DMS153 treated with DMSO at 0.1 percent for 48 hours (cell line): ENCODE measurements at regions not wholly inside any gene's neighbourhood (a gene's known extent, or its start where the extent isn't known, plus 50 kb on each side); places are given as distances from the start of the nearest gene placed in this dataset.

ENCODE experiments used
- DNase-seq: peaks from one replicate; lab custom pipeline; 2025; ENCODE audit not compliant: unreplicated experiment; lab: John Stamatoyannopoulos, UW

DNA sequence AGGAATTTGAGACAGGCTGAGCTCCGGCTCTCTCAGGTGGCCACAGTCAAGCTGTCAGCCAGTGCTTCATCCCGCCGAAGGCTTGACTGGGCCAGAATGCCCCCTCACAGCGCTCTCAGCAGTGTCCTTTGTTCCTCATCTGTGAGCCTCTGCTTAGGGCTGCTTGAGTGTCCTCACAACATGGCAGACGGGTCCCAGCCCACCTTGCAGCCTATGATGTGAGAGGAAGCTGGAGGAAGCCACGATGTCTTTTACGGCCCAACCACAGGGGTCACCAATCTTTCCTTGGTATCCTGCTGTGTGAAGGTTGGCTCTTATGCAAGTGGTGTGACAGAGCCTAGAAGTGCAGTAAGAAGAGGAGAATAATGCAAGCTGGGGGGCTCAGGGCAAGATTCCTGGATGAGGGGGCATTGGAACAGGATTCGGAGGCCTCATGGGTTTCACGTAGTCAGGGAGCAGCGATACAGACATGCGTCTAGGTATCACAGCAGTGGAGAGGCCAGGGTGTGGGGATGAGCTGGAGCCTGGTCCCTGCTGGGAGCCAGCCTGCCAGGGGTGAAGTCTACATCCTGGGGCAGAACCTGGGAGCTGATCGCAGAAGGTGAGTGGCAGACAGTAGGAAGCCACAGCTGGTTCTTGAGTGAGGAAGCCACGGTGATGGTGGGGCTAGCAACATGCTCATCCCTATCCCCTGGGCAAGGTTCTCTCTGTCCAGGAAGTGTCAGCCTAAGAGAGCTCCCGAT is 234.1 kb downstream of the GLI2 start:
- DNase-seq = no peak

DNA sequence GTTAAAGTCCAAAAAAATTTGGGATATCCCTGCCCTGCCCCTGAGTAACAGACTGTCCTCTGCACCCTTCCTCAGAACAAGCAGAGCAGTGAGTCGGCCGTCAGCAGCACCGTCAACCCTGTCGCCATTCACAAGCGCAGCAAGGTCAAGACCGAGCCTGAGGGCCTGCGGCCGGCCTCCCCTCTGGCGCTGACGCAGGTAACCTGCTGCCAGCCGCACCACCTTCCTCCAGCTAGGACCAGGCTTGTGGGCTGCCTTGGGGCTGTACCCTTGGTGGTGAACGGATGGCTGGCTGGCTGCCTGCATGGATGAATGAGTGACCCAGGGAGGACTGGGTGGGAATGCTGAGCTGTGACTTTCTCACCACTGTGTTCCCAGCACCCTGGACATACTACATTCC is 236.2 kb downstream of the GLI2 start:
- no peak for DNase-seq

DNA sequence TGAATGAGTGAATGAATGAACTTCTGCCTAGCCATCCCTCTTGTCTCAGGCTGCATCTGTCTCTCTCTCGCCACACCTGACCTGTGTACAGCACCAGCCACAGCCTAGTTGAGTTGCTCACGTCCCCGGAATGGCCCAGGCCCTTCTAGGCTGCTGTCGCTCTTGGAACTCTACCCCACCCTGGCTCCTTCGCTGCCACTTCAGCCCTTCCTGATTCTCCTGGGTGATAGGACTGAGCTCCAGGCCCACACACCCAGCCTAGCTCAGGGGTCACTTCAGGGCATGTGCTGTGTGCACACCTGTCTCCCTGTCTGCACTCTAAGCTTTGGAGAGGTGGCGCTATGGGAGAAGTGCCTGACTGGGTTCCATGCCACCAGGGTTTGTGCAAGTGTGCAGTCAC is 236.6 kb downstream of the GLI2 start:
- no peak for DNase-seq

DNA sequence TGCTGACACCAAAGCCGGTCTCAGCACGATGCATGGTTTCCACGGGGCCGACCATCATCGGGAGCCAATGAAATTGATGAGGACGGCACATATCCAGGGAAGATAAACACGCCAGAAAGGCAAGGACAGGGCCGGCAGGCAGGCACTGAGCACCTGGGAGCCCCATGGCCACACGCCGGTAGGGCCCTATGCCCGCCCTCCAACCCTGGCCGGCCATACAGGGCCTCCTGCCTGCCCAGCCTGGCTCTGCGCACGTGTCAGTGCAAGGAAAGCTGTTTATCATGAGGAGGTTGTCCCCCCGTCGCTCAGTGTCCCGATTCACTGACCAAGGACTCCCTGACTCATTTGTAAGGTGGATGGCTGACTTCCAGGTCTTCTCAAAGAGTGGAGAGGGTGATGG is 237.5 kb downstream of the GLI2 start:
- no peak for DNase-seq

DNA sequence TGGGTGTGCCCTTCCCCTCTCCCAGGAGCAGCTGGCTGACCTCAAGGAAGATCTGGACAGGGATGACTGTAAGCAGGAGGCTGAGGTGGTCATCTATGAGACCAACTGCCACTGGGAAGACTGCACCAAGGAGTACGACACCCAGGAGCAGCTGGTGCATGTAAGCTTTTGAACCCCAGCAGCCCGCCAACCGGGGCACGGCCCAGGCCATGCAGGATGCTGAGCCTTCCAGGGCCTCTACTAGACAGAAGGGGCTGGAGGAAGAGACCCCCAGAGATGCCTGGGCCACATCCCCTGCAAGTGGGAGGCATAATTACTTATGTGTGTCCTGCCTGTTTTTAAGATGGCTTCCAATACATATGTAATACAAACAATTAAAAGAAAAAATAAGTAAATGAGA is 239.3 kb downstream of the GLI2 start:
- DNase-seq = no peak

DNA sequence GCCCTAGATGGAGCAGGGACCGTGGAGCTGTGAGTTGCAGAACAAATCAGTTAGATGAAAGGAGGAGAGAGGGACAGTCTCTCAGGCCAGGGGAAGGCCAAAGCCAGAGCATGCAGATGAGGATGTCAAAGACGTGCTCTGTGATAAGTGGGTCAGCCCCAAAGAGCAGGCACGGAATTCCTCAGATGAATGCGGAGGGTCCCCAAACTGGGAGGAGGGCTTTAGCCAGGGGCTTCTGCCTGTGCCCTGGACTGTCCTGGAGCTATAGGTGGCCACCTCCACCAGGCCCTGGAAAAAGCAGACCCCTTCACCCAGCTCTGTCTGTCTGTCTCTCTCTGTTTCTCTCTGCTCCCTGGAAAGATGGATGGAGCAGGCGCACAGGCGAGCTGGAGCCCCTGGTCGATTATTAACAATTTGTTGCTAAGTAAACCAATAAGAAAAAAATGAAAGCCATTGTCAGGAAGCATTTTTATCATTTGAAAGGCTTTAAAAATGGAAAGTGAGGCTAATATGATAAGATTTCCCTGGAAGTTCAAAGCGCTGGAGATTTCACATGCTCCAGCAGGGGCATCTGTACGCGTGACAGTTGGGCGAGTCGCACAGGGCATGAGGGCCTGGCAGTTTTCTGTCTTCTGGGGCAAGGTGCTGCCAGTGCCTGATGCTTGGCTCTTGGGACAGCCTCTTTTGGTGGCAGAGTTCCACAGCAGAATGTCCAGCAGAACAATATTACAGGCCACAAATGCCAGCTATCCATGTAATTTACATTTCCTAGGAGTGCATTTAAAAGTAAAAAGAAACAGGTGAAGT is 241.0 kb downstream of the GLI2 start:
- DNase-seq = no peak

DNA sequence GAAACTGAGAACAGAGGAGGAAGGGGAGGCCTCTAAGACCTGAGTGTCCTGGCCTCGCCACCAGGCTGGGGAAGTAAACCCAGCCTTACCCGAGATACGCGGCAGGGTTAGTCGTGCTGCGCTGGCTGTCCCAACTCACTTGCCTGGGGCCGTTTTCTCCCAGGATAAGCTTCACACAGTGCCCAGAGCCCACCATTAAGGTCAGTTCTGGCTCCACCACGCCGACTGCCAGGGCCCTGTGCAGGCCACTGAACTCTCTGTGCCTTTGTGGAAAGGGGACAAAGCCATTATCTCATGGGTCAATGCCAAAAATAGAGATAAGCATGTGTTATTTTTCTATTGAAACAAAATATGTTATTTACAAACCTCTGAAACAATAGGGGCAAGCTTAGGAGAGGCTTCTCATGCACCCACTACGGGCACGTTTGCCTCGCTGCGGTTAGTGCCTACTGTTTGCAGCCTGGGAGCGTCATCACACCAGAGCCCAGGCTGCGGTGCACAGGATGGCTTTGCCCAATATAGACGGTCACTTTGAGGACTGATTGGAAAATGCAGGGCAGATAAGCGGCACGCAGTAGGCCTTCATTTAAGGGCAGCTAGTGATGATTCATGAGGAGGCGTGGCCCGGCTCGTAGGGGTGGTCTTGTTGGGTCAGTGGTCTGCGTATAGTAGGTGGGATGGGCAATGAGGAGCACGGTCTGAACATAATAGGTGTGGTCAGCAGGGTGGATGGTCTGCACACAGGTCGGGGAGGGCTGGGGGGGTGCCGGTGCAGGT is 242.1 kb downstream of the GLI2 start:
- no peak for DNase-seq

DNA sequence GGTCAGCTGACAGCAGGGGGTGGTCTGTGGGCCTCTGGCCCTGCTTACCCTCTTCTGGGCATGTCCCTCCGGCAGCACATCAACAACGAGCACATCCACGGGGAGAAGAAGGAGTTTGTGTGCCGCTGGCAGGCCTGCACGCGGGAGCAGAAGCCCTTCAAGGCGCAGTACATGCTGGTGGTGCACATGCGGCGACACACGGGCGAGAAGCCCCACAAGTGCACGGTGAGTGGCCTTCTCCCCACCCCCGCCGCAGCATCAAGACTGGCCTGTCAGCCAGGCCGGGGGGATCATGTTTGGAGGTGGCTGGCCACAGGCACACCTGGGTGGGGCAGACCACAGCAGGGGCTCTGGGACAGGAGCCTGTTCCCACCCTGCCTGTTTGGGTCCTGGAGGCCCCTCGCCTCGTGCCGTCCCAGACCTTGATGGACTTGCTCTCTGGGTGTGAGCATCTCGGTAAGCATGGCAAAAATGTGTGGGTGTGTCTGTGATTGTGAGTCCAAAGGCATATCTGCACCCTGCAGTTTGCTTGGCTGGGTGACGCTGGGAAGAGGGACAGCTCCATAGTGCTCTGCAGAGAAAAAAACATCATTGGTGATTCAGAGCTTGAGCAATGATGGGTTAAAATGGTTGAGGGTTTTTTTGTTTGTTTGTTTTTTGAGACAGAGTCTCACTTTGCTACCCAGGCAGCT is 242.8 kb downstream of the GLI2 start:
- DNase-seq = no peak

DNA sequence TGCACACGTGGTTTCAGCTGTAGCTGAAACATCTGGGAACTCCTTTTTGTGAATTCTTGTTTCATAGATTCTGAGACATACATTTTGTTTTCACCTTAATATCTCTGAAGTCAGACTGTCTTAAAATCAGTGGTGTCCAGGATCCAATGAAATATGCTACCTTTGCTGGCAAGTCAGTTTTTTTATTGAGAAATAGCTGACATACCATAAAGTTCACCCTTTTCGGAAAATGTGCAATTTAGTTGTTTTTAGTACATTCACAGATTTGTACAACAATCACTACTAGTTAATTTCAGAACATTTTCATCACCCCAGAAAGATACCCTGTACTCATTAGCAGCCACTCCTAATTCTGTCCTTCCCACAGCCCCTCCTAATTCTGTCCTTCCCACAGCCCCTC is 243.7 kb downstream of the GLI2 start:
- no peak for DNase-seq

DNA sequence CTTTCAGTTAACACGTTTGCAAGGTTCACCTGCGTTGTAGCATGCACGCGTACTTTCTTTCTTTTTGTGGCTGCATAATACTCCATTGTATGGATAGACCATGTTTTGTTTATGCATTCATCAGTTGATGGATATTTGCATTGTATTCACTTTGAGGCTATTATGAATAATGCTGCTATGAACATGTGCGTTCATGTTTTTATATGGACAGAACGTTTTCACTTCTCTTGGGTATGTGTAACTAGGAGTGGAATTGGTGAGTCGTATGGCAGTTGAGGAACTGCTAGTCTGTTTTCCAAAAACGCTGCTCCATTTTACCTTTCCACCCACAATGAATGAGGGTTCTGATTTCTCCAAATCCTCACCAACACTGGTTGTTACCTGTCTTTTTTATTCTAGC is 244.3 kb downstream of the GLI2 start:
- DNase-seq = no peak

DNA sequence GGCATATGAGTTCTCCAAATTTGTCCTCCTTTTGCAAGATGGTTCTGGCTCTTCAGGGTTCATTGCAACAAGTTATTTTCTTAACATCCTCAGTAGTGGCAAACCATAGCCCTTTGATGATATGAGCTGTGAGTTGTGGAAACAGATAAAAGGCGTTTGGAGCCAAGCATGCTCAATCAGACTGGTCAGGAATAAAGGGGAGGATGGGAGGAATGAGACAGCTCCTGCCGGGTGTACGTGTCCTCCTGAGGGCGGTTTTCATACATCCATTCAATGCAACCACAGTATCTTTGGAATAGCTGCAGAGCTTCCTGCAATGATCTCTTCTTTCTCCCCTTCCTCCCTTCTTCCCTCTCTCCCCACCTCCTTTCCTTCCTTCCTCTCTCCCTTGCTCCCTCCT is 245.8 kb downstream of the GLI2 start:
- DNase-seq = no peak

DNA sequence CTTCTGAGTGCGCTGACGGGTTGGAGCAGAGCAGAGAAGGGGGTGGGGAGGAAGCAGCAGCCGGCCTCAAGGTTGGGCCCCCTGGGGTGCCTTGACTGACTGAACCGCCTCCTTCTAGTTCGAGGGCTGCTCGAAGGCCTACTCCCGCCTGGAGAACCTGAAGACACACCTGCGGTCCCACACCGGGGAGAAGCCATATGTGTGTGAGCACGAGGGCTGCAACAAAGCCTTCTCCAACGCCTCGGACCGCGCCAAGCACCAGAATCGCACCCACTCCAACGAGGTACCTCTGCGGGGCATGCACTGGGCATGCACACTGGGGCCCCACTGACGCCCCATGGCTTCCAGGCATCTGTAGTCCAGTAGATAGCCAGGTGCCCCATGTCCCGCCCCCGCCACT is 246.9 kb downstream of the GLI2 start:
- no peak for DNase-seq

DNA sequence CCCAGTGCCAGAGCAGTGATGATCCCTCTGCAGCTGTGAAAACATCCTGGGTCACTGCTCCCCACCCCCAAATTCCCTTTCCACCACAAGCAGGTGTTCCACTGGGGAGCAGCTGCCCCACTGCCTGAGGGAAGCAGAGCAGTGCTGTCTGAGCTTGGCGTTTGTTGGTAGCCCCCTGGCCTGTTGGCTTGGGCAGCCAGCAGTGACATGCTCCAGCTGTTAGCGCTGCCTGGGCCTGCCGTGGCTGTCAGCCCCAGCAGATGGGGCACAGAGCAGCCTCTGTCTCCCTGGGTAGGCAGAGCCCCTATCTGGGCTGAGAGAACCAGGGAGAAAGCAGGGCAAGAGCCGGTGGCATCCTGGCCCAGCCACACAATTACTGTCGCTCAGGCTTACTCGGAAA is 247.7 kb downstream of the GLI2 start:
- no peak for DNase-seq

DNA sequence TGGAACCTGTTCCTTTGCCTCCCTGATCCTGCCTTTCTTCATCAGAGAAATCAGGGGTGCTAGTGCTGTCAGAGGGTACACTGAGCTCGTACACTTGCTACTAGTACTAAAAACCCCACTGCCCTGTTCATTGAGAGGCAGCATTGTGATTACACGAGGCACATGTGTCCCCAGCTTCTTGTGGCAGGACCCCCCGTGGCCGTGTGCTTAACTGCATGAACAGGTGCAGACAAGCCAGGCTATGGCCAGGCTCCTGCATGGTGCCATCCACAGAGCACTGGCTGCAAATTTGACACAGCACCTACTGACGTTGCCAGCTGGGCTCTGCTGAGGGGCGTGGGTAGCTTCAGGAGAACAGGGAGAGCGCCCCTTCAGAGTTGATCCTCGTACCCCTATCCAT is 248.4 kb downstream of the GLI2 start:
- no peak for DNase-seq

DNA sequence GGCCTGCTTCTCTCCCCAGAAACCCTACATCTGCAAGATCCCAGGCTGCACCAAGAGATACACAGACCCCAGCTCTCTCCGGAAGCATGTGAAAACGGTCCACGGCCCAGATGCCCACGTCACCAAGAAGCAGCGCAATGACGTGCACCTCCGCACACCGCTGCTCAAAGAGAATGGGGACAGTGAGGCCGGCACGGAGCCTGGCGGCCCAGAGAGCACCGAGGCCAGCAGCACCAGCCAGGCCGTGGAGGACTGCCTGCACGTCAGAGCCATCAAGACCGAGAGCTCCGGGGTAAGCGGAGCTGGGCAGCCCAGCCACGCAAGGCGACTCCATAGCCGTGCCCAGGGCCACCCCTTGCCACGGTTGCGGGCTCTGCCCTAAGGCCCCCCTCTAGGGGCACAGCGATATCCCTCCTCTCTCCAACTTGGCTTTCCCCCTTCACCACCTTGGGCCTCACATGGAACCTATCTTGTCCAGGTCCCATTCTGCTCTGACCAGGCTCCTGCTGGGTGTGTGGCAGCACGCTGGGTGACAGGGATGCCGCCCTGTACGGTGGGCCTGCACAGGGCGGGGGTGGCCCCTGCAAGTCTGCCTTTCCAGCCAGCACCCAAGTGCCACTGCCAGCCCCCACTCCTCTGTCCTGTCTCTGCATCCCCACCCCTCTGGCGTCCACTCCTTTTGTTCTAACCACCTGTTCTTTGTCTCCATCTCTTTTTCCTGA is 248.9 kb downstream of the GLI2 start:
- no peak for DNase-seq

DNA sequence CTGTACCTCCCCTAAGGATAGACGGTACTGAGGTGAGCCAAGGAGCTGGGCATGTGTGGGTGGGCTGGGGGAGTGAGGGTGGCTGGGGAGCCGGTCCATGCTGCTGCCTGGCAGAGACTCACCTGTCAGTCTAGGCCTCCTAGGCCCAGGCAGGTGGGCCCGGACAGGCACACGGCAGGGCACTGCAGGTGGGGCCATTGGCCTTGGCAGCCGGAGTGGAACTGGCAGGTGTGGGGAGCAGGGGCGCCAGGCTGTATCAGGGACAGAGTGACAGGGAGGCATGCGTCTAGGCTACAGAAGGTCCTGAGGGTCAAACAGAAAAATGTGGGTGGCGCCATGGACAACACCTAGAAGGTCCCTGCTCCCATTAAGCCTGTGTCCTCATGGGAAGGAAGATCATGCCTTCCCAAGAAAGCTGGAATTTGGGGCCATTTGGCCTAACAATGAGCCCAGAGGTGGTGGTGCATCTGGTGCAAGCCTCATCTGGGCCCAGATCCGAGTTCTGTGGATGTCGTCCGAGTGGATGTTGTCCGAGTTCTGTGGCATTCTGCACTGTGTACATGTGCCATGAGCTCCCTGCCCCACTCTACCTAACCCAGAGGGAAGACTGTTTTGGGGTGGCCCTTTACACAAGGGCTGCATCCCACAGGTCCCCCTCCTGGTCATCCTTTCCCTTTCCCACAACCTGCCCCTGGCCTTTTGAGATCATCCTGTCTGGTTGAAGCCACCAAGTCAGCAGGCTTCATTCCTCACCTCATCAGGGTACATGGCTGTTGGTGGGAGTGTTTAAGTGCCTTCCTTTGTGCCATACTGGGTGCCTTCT is 249.7 kb downstream of the GLI2 start:
- no peak for DNase-seq

DNA sequence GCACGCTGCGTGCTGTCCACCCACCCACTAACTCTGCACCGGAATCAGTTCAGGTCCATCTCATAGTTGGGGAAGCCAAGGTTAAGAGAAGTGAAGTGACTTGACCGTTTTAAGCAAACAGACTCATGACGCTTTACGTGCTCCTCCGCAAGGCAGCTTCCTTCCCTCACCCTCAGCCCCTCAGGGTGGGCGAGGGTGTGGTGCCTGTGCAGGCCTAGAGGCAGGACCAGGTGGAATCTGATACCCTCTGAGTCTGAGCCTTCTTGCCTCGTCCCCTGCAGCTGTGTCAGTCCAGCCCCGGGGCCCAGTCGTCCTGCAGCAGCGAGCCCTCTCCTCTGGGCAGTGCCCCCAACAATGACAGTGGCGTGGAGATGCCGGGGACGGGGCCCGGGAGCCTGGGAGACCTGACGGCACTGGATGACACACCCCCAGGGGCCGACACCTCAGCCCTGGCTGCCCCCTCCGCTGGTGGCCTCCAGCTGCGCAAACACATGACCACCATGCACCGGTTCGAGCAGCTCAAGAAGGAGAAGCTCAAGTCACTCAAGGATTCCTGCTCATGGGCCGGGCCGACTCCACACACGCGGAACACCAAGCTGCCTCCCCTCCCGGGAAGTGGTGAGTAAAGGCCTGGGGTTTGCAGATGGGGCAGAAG is 250.5 kb downstream of the GLI2 start:
- DNase-seq = no peak

DNA sequence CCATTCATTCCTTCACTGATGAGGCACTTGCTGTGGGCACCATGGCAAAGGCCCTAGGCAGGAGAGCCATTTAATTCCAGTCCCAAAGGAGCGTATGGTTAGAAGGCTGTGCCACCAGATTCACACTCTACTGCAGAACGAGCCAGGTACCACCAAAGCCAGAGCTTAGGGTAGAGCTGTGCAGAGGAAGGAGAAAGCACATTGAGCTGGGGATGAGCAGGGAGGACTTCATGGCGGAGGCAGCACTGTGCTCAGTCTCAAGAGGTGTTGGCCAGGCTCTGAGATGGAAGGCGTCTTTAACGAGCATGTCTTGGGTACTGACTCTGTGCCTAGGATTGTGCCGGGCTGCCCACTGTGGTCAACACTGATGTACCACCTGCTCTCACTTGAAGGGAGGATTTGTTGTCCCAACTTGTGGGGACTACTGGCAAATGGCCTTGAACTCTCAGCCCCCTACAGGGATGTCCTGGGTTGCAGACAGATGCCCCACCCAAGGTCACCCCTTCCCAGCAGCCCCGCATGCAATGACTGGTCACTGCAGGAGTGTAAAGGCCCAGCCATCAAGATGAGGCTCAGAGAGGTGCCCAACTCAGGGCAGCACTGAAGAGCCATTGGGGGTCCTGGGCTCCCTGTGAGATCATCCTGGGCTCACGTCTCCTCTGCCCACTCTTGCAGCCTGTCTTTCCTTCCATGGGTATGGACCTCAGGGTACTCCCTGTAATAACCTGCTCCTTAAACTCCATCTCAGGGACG is 251.4 kb downstream of the GLI2 start:
- DNase-seq = no peak
